ENCODE measurements at regions not wholly inside any gene's neighbourhood (a gene's known extent, or its start where the extent isn't known, plus 50 kb on each side); places are given as distances from the start of the nearest gene placed in this dataset.

DNA sequence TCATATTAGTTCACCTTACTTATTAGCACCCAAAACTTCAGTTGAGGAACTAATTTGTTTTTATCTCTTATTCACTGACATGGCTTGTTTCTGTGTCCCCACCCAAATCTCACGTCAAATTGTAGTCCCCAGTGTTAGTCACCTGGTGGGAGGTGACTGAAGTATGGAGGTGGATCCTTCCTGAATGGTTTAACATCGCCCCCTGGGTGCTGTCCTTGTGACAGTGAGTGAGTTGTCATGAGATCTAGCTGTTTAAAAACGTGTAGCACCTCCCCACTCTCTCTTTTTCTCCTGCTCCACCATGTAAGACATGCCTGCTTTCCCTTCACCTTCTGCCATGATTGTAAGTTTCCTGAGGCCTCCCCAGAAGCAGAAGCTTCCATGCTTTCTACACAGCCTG is 75.0 kb upstream of the HECTD2 start:
- no peak for DNase-seq

DNA sequence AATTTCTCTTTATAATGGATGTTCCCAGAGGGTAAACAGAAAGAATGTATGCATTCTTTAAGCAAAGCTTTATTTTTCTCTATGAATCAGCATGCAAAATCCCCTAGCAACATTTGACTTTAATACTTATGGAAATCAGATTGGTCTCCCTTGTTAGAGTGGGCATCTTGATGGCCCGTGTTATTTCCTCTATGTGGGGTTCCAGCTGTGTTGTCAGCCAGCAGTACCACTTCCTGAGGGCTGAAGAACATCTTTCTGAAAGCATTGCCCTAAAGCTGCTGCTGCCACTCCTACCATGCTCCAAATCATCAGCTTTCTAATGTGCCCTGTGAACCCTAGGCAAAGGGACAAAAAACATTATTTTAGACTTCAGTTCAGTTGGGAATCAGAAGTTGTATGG is 70.4 kb upstream of the HECTD2 start:
- no peak for DNase-seq

DNA sequence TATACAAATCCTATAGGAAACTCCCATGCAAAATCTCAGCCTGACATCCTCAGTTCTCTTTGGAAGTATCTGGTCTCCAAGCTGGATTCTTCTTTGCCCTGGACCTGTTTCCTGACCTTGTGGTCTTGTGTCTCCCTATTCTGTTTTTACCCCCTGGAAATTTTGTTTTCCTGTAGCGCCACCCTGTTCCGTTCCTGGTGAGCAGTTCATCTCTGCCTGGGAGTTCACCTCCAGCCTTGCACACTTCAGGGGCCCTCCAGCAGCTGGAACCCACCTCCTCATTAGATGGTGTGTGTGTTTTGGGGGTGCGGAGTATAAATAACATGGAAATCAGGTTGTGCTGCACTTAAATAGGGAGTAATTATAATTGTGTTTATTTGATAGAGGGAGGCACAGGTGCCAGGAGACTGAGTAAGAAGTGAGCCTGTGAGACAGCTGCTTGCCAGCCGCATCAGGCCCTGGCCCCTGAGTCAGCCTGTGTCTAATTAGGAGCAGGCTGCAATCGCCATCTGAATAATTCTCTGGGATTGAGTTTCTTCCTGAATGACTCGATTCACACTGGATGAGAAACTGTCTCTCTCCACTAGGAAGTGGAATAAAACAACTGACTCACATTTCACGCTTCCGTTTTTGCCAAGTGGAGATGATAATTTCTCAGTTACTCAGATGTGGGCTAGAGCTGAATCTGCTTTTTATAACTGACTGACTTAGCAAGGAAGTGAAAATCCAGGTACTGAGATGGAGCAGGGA is 69.4 kb upstream of the HECTD2 start:
- DNase-seq, result peak; percentile 15 to 43

DNA sequence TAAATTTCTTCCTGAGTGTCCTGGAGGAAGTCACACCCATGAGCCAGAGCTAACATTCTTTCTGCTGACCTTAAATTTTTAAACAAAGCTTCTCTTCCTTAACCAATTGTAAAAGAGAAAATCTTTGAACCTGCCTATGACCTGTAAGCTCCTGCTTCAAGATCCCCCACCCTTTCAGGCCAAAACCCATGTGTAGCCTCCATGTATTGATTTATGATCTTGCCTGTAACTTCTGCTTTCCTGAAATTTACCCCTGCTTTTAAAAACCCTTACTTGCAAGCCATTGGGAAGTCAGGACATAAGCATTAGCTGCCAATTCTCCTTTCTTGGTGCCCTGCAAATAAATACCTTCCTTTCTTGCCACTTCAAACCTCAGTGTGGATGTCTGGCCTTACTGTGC is 68.5 kb upstream of the HECTD2 start:
- no peak for DNase-seq

DNA sequence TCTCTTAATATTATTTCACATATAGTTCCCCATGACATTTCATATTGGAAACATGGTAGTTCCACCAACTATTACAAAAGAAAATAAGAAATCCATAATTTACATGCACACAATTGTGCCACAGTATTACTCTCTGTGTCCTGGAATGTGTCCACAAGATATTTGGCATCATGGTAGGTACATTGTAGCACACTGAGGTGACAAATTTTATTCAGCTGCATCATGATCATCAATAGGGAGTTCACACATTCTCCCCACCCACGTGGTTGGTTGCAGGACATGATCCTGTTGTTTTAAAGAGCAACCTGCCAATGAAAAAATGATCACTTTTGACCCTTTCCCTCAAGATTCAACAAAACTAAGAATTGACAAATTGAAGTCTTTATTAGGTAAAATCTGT is 67.1 kb upstream of the HECTD2 start:
- no peak for DNase-seq

DNA sequence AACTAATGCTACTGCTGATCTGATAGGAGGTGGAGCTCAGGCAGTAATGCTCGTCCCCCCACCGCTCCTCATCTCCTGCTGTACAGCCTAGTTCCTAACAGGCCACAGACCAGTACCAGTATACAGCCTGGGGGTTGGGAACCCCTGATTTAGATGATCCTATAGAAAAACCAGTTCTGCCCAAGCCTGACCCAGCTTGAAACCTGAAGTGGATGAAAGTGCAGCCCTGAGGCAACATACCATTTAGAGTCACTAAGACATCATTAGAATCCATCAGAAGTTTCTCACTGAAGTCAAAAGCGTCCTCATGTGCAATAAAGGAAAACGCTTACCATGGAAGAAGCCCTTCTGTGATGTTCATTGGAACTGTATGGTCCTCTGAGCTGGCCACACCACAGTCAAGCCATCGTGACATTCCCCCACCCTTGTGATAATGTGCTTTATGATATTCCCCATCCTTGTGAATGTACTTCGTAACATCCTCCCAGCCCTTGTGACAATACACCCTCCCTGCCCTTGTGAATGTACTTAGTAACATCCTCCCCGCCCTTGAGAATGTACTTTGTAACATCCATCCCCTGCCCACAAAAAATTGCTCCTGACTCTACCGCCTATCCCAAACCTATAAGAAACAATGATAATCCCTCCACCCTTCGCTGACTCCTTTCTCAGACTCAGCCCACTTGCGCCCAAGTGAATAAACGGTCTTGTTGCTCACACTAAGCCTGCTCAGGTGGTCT is 65.9 kb upstream of the HECTD2 start:
- no peak for DNase-seq

DNA sequence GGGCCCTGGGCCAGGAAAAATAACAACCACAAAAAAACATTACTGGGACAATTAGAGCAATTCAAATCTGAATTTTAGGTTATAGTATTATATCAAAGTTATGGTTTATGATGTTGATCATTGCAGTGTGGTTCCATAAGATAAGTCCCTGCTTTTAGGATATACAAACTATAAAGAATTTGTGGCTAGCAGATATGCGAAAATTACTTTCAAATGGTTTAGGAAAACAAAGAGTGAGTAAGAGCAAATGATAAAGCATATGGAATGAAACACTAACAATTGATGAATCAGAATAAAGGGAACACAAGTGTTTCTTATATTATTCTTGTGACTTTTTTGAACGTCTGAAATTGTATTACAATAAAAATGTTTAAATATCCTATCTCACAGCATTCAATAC is 64.4 kb upstream of the HECTD2 start:
- no peak for DNase-seq

DNA sequence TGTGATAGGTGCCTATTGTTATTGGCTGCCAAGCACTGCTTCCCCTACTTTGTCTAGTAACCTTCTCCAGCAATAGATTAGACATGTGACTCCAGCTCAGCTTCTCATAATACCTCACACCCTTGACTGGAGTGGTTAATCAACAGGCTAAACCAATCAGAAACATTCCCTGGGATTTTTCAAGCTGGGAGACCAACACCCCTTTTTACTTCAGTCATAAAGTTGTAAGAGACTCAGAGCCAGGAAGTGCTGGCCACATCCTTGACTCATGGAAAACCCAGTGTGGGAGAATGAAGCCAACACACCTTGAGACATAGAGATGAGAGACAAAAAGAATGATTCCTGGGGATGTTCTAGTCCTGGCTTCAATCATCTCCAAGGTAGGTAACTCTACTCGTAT is 62.6 kb upstream of the HECTD2 start:
- no peak for DNase-seq

DNA sequence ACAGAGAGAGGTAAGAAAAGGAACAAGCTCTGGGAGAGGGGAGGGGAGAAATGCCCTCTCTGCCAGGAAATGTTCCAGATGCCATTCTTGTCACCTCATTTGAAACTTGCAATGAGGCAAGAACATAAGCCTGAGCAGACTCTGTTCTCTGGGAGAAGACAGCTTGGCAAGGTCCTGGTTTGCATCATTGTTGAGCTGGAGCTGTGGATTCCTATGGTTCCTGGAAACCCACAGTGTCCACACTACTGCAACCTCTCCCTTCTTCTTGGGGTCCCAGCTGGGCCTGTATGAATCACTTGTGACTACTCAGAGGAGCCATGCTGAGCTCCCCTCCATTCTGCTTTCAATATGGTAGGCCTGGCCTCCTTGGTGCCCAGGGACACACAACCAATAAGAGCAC is 60.8 kb upstream of the HECTD2 start:
- no peak for DNase-seq

DNA sequence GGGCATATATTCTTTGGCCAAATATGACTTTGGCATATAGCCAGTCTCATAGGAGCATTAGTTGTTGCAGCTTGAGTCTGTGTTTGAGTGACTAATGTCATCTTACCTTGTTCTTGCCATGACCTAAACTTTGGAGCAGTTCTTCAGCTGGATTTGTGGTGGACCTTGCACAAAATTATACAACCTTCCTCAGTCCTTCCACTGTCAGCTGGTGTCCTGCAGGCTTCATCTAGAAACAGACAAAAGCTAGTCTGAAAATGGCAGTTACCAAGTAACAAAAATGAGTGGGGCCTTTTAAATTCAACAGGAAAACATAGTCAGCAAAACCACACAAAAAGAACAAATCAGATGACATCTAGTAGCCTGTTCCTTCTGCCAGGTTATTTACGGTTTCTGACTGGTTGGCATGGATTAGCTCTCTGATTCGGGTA is 59.5 kb upstream of the HECTD2 start:
- peak; percentile 16 to 30 for DNase-seq

DNA sequence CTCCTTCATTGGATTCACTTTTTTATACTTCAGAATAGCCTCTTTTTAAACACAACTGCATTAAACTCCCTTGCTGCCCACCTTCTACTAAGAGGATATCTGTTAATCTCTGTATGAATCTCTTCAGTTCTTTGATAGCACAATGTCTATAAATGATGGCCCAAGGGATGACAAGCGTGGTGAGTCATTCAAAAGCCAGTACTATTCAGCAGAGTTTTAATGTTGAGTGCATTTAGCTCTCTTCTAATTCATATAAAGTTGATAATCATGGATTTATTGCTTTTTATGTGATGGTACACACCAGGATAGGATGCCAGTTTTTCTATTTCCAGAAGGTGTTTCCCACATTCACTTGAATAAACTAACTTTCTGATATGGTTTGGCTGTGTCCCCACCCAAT is 57.4 kb upstream of the HECTD2 start:
- no peak for DNase-seq

DNA sequence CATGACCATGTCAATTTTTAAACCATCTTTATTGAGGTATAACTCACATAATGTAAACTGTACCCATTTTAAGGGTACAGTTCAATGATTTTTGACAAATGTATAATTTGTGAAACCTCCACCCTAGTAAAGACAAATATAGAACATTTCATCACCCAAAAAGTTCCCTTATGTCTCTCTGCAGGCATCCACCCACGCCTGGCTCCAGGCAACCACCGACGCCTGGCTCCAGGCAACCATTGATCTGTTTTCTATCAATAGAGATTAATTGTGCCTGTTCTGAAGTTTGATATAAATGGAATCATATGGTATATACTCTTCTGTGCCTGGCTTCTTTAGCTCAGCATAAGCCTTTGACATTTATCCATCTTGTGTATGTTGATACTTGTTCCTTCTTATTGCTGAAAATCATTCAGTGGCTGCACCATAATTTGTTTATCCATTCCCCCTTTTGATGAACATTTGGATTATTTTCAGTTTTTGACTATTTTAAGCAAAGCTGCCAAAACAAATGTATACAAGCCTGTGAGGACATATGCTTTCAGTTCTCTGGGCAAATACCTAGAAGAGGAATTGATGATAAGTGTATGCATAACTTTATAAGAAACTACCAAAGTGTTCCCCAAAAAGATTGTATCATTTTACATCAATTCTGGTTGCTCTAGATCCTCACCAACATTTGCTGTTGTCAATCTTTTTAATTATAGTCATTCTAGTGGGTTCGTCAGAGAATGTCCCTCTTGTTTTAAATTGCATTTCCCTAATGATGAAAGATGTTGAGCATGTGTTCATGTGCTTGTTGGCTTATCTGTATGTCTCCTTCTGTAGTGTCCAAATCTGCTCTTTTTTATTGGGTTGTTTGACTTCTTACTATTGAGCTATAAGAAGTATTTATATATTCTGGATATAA is 55.7 kb upstream of the HECTD2 start:
- DNase-seq, result no peak

DNA sequence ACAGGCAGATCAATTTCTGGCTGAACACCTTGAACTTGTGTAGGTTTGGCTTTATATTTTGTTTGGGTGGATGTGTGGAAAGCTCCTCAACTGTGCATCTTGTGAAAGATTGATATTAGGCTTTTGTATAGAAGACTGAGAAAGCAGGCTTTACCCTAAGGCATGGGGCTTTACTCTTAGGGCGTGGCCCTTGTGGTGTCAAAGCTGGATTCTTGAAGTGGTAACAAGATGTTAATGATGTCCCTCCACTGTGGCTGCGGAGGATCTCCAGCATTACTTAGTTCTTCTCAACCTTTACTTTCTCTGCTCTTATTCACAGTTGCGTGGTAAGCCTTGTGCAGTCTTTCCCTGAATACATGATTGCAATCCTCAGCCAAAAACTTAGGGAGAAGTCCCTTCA is 54.1 kb upstream of the HECTD2 start:
- DNase-seq, result no peak

DNA sequence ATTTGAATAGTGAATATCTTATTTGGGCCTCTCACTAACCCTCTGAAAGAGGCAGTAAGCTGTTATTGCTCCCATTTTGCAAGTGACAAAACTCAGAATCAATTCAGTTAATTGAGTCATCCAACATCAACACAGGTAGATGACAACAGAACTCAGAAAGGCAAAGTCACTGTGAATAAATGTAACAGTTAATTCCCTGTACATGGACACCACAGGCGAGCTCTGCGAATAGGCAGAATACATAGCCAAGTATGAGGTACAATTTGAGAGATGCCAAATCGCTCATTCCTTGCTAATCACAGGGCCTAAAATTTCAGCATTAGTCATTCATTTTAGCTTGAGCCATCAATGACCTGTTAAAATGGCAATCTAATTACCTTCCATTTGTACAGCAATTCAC is 52.6 kb upstream of the HECTD2 start:
- DNase-seq, result no peak

All from NCI-H446 (cell line).